Neural cell (in vitro differentiated cells): ENCODE measurements at regions not wholly inside any gene's neighbourhood (a gene's known extent, or its start where the extent isn't known, plus 50 kb on each side); places are given as distances from the start of the nearest gene placed in this dataset.

Source experiments
- H2AFZ ChIP-seq: fragments of 200-600, 300-800 bp; sonication (generic), shearing (Covaris generic); 2 replicates; pipeline ENCODE4 v1.6.0; 2014; ENCODE audit warnings: low read depth, mild to moderate bottlenecking, antibody characterized with exemption, low read length, moderate library complexity
- H3F3A ChIP-seq: fragments of 200-600 bp; shearing (Covaris generic); 2 replicates; pipeline ENCODE4 v1.6.1; 2016; ENCODE audit warnings: mild to moderate bottlenecking, moderate library complexity, mixed read lengths, antibody characterized with exemption, low read length; ENCODE audit not compliant: insufficient read depth, poor library complexity, severe bottlenecking
- H3K27ac ChIP-seq: fragments of 200-600, 300-800 bp; sonication (generic), shearing (Covaris generic); 2 replicates; pipeline ENCODE4 v1.5.1; 2014; ENCODE audit warnings: mild to moderate bottlenecking, low read length, moderate library complexity
- H3K27me3 ChIP-seq: fragments of 300-800, 200-600 bp; sonication (generic), shearing (Covaris generic); 2 replicates; pipeline ENCODE4 v1.6.0; 2014; ENCODE audit warnings: mild to moderate bottlenecking, low read depth, low read length, moderate library complexity; ENCODE audit not compliant: insufficient read depth
- H3K36me3 ChIP-seq: fragments of 300-800, 200-600 bp; sonication (generic), shearing (Covaris generic); 2 replicates; pipeline ENCODE4 v1.5.1; 2014; ENCODE audit warnings: mild to moderate bottlenecking, antibody characterized with exemption, low read length, moderate library complexity; ENCODE audit not compliant: insufficient read depth
- H3K4me2 ChIP-seq: fragments of 300-800, 200-600 bp; sonication (generic), shearing (Covaris generic); 2 replicates; pipeline ENCODE4 v1.6.0; 2014; ENCODE audit warnings: mild to moderate bottlenecking, low read length
- H3K4me3 ChIP-seq: fragments of 300-800, 200-600 bp; sonication (generic), shearing (Covaris generic); 2 replicates; pipeline ENCODE4 v1.5.1; 2014; ENCODE audit warnings: mild to moderate bottlenecking, low read length, moderate library complexity
- H3K79me2 ChIP-seq: fragments of 200-600 bp; shearing (Covaris generic); replicated peaks from 2 replicates; pipeline ENCODE4 v1.6.0; 2014; ENCODE audit warnings: mild to moderate bottlenecking, low read length, moderate library complexity; ENCODE audit not compliant: insufficient read depth
- H3K9ac ChIP-seq: fragments of 300-800, 200-600 bp; sonication (generic), shearing (Covaris generic); 2 replicates; pipeline ENCODE4 v1.6.1; 2016; ENCODE audit warnings: mild to moderate bottlenecking, low read length, mixed read lengths
- H3K9me2 ChIP-seq: fragments of 200-600 bp; shearing (Covaris generic); 2 replicates; pipeline ENCODE4 v1.6.1; 2016; ENCODE audit warnings: mild to moderate bottlenecking, low read length, mixed read lengths; ENCODE audit not compliant: insufficient read depth
- H3K9me3 ChIP-seq: fragments of 200-600, 300-800 bp; sonication (generic), shearing (Covaris generic); 2 replicates; pipeline ENCODE4 v1.6.1; 2016; ENCODE audit warnings: mild to moderate bottlenecking, mixed run types, low read length, moderate library complexity, mixed read lengths
- H4K20me1 ChIP-seq: fragments of 200-600 bp; shearing (Covaris generic); 2 replicates; pipeline ENCODE4 v1.6.1; 2016; ENCODE audit warnings: mild to moderate bottlenecking, mixed run types; ENCODE audit not compliant: insufficient read depth
- EP300 ChIP-seq: fragments of 450-650 bp; conservative IDR thresholded peaks from 2 replicates; pipeline ENCODE4 v1.6.1; 2014; ENCODE audit warnings: antibody characterized with exemption, mild to moderate bottlenecking, moderate library complexity; ENCODE audit not compliant: poor library complexity, severe bottlenecking
- EZH2 ChIP-seq: fragments of 200-600, 300-800 bp; shearing (Covaris generic), sonication (generic); IDR thresholded peaks from 2 replicates; pipeline ENCODE4 v1.6.1; 2014; ENCODE audit warnings: antibody characterized with exemption, low read length, borderline replicate concordance, mild to moderate bottlenecking; ENCODE audit not compliant: insufficient read depth, poor library complexity, severe bottlenecking
- MXI1 ChIP-seq: fragments of 450-650 bp; conservative IDR thresholded peaks from 2 replicates; pipeline ENCODE4 v1.6.1; 2014; ENCODE audit warnings: antibody characterized with exemption, mild to moderate bottlenecking; ENCODE audit not compliant: poor library complexity, severe bottlenecking
- POLR2AphosphoS5 ChIP-seq: IDR thresholded peaks from 2 replicates; pipeline ENCODE4 v1.6.1; 2012
- RAD21 ChIP-seq: fragments of 450-650 bp; conservative IDR thresholded peaks from 2 replicates; pipeline ENCODE4 v1.6.1; 2014; ENCODE audit warnings: antibody characterized with exemption, mild to moderate bottlenecking, moderate library complexity
- SMC3 ChIP-seq: fragments of 450-650 bp; conservative IDR thresholded peaks from 2 replicates; pipeline ENCODE4 v1.6.1; 2014; ENCODE audit warnings: antibody characterized with exemption, mild to moderate bottlenecking, moderate library complexity; ENCODE audit not compliant: poor library complexity
- TAF1 ChIP-seq: IDR thresholded peaks from 2 replicates; pipeline ENCODE4 v1.6.1; 2012; ENCODE audit warnings: low read depth
- TF ChIP-seq, protein P1 (sequence below): fragments of 450-650 bp; IDR thresholded peaks from 2 replicates; pipeline ENCODE4 v1.5.1; 2014; ENCODE audit warnings: antibody characterized with exemption, mild to moderate bottlenecking, moderate library complexity; ENCODE audit not compliant: poor library complexity, severe bottlenecking
- TF ChIP-seq, protein P2 (sequence below): IDR thresholded peaks from 2 replicates; pipeline ENCODE4 v1.6.1; 2012; ENCODE audit warnings: borderline replicate concordance

DNA sequence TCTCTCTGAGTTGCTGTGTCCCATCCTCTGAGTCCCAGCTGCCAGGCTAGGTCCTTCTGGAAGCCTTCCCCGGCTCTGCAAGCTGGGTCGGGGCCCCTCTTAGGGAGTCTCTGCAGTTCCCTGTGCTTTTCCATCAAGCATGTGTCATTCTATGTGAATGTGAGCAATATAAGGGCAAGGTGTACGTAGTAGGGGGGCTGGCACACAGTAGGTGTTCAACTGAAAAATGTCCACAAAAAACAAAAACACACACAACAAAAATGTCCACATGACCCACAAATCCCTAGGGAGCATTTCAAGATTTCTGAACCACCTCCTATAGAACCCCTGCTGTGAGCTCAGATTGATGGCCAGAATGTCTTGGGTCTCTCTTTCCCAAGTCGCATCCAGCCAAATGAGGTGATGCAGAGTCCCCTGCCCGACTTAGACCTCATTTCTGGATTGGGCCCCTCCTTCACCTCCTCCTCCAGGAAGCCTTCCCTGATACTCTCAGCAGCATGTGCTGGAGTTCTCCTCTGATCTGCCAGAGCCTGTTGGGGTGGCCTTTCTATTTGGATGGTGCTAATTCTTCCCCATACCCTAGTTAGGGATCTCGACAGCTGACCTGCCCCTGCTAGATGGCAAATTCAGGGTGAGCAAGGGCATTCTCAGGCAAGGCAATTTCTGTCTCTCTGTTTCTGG is 196.1 kb upstream of the LHX5 start:
- Histone ChIP-seq H2AFZ (no peak overlapping the region), H3K27me3 (no peaks in the 10 kb centered on the region), H3K36me3 (no peaks in the 10 kb centered on the region), H3K9me2 (no peaks in the 10 kb centered on the region), H3K27ac (no peak overlapping the region), H3K9me3 (no peaks in the 10 kb centered on the region), H3F3A (no peaks in the 10 kb centered on the region), H3K79me2 (no peaks in the 10 kb centered on the region), H3K4me2 (no peak overlapping the region), H4K20me1 (no peaks in the 10 kb centered on the region), H3K4me3 (no peak overlapping the region), H3K9ac (no peak overlapping the region)
- TF ChIP-seq POLR2AphosphoS5 (no peak), EZH2 (no peak), RAD21 (no peak), EP300 (no peak), TAF1 (no peak), SMC3 (no peak), MXI1 (no peak)
- TF ChIP-seq, protein P1, sequence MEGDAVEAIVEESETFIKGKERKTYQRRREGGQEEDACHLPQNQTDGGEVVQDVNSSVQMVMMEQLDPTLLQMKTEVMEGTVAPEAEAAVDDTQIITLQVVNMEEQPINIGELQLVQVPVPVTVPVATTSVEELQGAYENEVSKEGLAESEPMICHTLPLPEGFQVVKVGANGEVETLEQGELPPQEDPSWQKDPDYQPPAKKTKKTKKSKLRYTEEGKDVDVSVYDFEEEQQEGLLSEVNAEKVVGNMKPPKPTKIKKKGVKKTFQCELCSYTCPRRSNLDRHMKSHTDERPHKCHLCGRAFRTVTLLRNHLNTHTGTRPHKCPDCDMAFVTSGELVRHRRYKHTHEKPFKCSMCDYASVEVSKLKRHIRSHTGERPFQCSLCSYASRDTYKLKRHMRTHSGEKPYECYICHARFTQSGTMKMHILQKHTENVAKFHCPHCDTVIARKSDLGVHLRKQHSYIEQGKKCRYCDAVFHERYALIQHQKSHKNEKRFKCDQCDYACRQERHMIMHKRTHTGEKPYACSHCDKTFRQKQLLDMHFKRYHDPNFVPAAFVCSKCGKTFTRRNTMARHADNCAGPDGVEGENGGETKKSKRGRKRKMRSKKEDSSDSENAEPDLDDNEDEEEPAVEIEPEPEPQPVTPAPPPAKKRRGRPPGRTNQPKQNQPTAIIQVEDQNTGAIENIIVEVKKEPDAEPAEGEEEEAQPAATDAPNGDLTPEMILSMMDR: no peak
- TF ChIP-seq, protein P2, sequence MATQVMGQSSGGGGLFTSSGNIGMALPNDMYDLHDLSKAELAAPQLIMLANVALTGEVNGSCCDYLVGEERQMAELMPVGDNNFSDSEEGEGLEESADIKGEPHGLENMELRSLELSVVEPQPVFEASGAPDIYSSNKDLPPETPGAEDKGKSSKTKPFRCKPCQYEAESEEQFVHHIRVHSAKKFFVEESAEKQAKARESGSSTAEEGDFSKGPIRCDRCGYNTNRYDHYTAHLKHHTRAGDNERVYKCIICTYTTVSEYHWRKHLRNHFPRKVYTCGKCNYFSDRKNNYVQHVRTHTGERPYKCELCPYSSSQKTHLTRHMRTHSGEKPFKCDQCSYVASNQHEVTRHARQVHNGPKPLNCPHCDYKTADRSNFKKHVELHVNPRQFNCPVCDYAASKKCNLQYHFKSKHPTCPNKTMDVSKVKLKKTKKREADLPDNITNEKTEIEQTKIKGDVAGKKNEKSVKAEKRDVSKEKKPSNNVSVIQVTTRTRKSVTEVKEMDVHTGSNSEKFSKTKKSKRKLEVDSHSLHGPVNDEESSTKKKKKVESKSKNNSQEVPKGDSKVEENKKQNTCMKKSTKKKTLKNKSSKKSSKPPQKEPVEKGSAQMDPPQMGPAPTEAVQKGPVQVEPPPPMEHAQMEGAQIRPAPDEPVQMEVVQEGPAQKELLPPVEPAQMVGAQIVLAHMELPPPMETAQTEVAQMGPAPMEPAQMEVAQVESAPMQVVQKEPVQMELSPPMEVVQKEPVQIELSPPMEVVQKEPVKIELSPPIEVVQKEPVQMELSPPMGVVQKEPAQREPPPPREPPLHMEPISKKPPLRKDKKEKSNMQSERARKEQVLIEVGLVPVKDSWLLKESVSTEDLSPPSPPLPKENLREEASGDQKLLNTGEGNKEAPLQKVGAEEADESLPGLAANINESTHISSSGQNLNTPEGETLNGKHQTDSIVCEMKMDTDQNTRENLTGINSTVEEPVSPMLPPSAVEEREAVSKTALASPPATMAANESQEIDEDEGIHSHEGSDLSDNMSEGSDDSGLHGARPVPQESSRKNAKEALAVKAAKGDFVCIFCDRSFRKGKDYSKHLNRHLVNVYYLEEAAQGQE: no peak

DNA sequence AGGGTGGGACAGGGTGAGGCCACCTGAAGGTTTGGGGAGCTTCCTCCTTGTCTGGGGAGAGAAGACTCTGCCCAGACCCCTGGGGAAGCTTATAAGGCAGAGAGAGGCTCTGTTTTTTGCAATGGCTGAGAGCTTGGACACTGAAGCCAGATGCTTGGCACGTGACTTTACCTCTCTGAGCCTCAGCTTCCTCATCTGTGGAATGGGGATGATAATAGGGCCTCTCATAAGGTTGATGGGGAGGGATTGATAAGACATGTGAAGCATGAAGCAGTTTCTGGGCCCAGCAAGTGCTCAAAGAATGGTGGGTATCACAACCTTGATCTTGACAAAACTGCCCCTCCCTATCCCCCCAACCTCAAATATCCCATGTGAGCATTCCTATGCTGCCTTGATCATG is 195.4 kb upstream of the LHX5 start:
- H3F3A ChIP-seq: no peaks in the 10 kb centered on the region
- no peak overlapping the region for H2AFZ ChIP-seq
- H3K4me2 ChIP-seq: no peak overlapping the region
- no peaks in the 10 kb centered on the region for H3K36me3 ChIP-seq
- no peaks in the 10 kb centered on the region for H4K20me1 ChIP-seq
- TF ChIP-seq EZH2 (no peak), RAD21 (no peak), POLR2AphosphoS5 (no peak), MXI1 (no peak), TAF1 (no peak)
- TF ChIP-seq, protein P2: no peak
- TF ChIP-seq, protein P1: no peak
- H3K4me3 ChIP-seq: no peak overlapping the region
- H3K9me2 ChIP-seq: no peaks in the 10 kb centered on the region
- H3K9ac ChIP-seq: no peak overlapping the region
- H3K9me3 ChIP-seq: no peaks in the 10 kb centered on the region
- H3K27me3 ChIP-seq: no peaks in the 10 kb centered on the region
- H3K79me2 ChIP-seq: no peaks in the 10 kb centered on the region
- H3K27ac ChIP-seq: no peak overlapping the region
